ENCODE measurements at regions not wholly inside any gene's neighbourhood (a gene's known extent, or its start where the extent isn't known, plus 50 kb on each side); places are given as distances from the start of the nearest gene placed in this dataset.

- 100% methylated on average over 2 of the region's 2 CpGs for WGBS (ENCODE audit: insufficient coverage)
- H3K9me3 Mint-ChIP-seq (ENCODE audit: insufficient read depth), result no peaks in the 10 kb centered on the region
- POLR2A ChIA-PET, result no interaction called here
Observed at GRCh38 chr5:23158179-23158578, 305.0 kb upstream of the CDH12 start.

GRCh38 chr5:23157716-23158115 lies 304.6 kb upstream of the CDH12 start:
- TF ChIP-seq EZH2 (IDR thresholded peaks at IDR 0.05; ENCODE audit: borderline replicate concordance, insufficient read depth, low read depth, low read length, poor library complexity, severe bottlenecking) (no peak), CTCF (IDR thresholded peaks at IDR 0.05) (no peak)
- no peaks in the 10 kb centered on the region for H3K27me3 Mint-ChIP-seq
- ATAC-seq (ENCODE audit: low read depth) (no peak), DNase-seq (no peak)
- H3K4me3 Mint-ChIP-seq, result no peak overlapping the region
- no peak overlapping the region for H3K9ac ChIP-seq (ENCODE audit: low read length)
- H3K4me1 ChIP-seq (ENCODE audit: control insufficient read depth in 2 of 2, insufficient read depth in 2 of 2, low read length in 2 of 2), result no peaks in the 10 kb centered on the region
- no peak overlapping the region for H3K4me3 ChIP-seq (ENCODE audit: control extremely low read depth in 1 of 5, extremely low read depth in 1 of 5, insufficient read depth in 1 of 5, low read depth in 2 of 5, low read length in 4 of 5)
- H3K4me1 Mint-ChIP-seq, result no peaks in the 10 kb centered on the region
- no peak overlapping the region for H3K4me2 ChIP-seq (replicated peaks; ENCODE audit: low read depth, low read length, poor library complexity, severe bottlenecking)
- H4K20me1 ChIP-seq (ENCODE audit: control insufficient read depth, insufficient read depth, low read length, poor library complexity, severe bottlenecking), result no peaks in the 10 kb centered on the region
- no peak overlapping the region for H3K27ac ChIP-seq (ENCODE audit: low read length in 2 of 2)
- H3K27me3 ChIP-seq (replicated peaks in 1 of 4; ENCODE audit: control extremely low read depth in 1 of 4, control insufficient read depth in 3 of 4, insufficient read depth in 4 of 4, low read length in 3 of 4), result peaks cover 0 to 2% (median 0%) of the 10 kb centered on the region in 4 experiments
- no peak overlapping the region for H2AFZ ChIP-seq (ENCODE audit: insufficient read depth, low read depth, low read length, poor library complexity, severe bottlenecking)
- no peak overlapping the region for H3K27ac Mint-ChIP-seq
- no peaks in the 10 kb centered on the region for H3K9me3 Mint-ChIP-seq (ENCODE audit: insufficient read depth)
- no peaks in the 10 kb centered on the region for H3K9me3 ChIP-seq (ENCODE audit: control extremely low read depth in 1 of 3, control insufficient read depth in 2 of 3, insufficient read depth in 1 of 3, low read length in 2 of 3)
- no peaks in the 10 kb centered on the region for H3K79me2 ChIP-seq (ENCODE audit: control insufficient read depth, insufficient read depth, low read length)
- intact Hi-C loops (cut with micrococcal nuclease), result no loop called here
- no peaks in the 10 kb centered on the region for H3K36me3 ChIP-seq (replicated peaks in 1 of 2; ENCODE audit: control extremely low read depth in 1 of 2, control insufficient read depth in 1 of 2, extremely low read depth in 1 of 2, insufficient read depth in 2 of 2, low read length in 1 of 2)
- ChIA-PET CTCF (no interaction called here), POLR2A (no interaction called here)
- WGBS (ENCODE audit: insufficient coverage), result no CpG with 5 or more reads among the region's 1 CpG

More at GRCh38 chr5:23158179-23158578, 305.0 kb upstream of the CDH12 start:
- H4K20me1 ChIP-seq (ENCODE audit: control insufficient read depth, insufficient read depth, low read length, poor library complexity, severe bottlenecking), result no peaks in the 10 kb centered on the region
- H3K9me3 ChIP-seq (ENCODE audit: control extremely low read depth in 1 of 3, control insufficient read depth in 2 of 3, insufficient read depth in 1 of 3, low read length in 2 of 3), result no peaks in the 10 kb centered on the region
- DNase-seq (no peak), ATAC-seq (ENCODE audit: low read depth) (no peak)
- CTCF ChIA-PET, result no interaction called here
- peaks cover 0 to 2% (median 0%) of the 10 kb centered on the region in 4 experiments for H3K27me3 ChIP-seq (replicated peaks in 1 of 4; ENCODE audit: control extremely low read depth in 1 of 4, control insufficient read depth in 3 of 4, insufficient read depth in 4 of 4, low read length in 3 of 4)
- TF ChIP-seq EZH2 (IDR thresholded peaks at IDR 0.05; ENCODE audit: borderline replicate concordance, insufficient read depth, low read depth, low read length, poor library complexity, severe bottlenecking), result no peak
- no peaks in the 10 kb centered on the region for H3K79me2 ChIP-seq (ENCODE audit: control insufficient read depth, insufficient read depth, low read length)
- no peaks in the 10 kb centered on the region for H3K4me1 Mint-ChIP-seq
- no peak overlapping the region for H3K4me3 Mint-ChIP-seq
- H3K36me3 ChIP-seq (replicated peaks in 1 of 2; ENCODE audit: control extremely low read depth in 1 of 2, control insufficient read depth in 1 of 2, extremely low read depth in 1 of 2, insufficient read depth in 2 of 2, low read length in 1 of 2), result no peaks in the 10 kb centered on the region
- H3K27ac ChIP-seq (ENCODE audit: low read length in 2 of 2), result no peak overlapping the region
- no peaks in the 10 kb centered on the region for H3K4me1 ChIP-seq (ENCODE audit: control insufficient read depth in 2 of 2, insufficient read depth in 2 of 2, low read length in 2 of 2)
- H3K27me3 Mint-ChIP-seq, result no peaks in the 10 kb centered on the region
- H3K4me2 ChIP-seq (replicated peaks; ENCODE audit: low read depth, low read length, poor library complexity, severe bottlenecking), result no peak overlapping the region
- intact Hi-C loops (cut with micrococcal nuclease), result no loop called here
- H2AFZ ChIP-seq (ENCODE audit: insufficient read depth, low read depth, low read length, poor library complexity, severe bottlenecking), result no peak overlapping the region
- no peak overlapping the region for H3K27ac Mint-ChIP-seq
- no peak overlapping the region for H3K4me3 ChIP-seq (ENCODE audit: control extremely low read depth in 1 of 5, extremely low read depth in 1 of 5, insufficient read depth in 1 of 5, low read depth in 2 of 5, low read length in 4 of 5)
- H3K9ac ChIP-seq (ENCODE audit: low read length), result no peak overlapping the region
